Neutrophil (primary cell): ENCODE measurements at regions not wholly inside any gene's neighbourhood (a gene's known extent, or its start where the extent isn't known, plus 50 kb on each side); places are given as distances from the start of the nearest gene placed in this dataset.

Source experiments
- H3K27ac ChIP-seq: fragments of 200-600 bp; sonication (generic); 2 replicates; pipeline ENCODE4 v1.5.1; 2016; ENCODE audit warnings: mild to moderate bottlenecking, moderate library complexity
- H3K27me3 ChIP-seq: fragments of 200-600 bp; sonication (generic); 2 replicates; pipeline ENCODE4 v1.6.0; 2016; ENCODE audit warnings: mild to moderate bottlenecking
- H3K36me3 ChIP-seq: fragments of 200-600 bp; sonication (generic); 2 replicates; pipeline ENCODE4 v1.5.1; 2017
- H3K4me1 ChIP-seq, 2 experiments: fragments of 200-600 bp in 1 of 2; sonication (generic) in 1 of 2; 1 replicate in 1 of 2; 2 replicates in 1 of 2; pipeline versions ENCODE4 v1.5.1 to v1.6.1; 2013 to 2016; ENCODE audit warnings: low read depth in 1 of 2, low read length in 1 of 2, mild to moderate bottlenecking in 1 of 2, moderate library complexity in 1 of 2; ENCODE audit not compliant: control insufficient read depth in 1 of 2, insufficient read depth in 1 of 2
- H3K4me3 ChIP-seq, 2 experiments: fragments of 200-600 bp in 1 of 2; sonication (generic) in 1 of 2; 1 replicate in 1 of 2; 2 replicates in 1 of 2; pipeline ENCODE4 v1.5.1; 2013 to 2016; ENCODE audit warnings: low read depth in 1 of 2, low read length in 1 of 2, mild to moderate bottlenecking in 1 of 2, moderate library complexity in 1 of 2
- H3K9me3 ChIP-seq: fragments of 200-600 bp; sonication (generic); 2 replicates; pipeline ENCODE4 v1.5.1; 2016
- CTCF ChIP-seq: fragments of 200-600 bp; sonication (generic); IDR thresholded peaks from 2 replicates; pipeline ENCODE4 v1.5.1; 2016; ENCODE audit warnings: antibody characterized with exemption

DNA sequence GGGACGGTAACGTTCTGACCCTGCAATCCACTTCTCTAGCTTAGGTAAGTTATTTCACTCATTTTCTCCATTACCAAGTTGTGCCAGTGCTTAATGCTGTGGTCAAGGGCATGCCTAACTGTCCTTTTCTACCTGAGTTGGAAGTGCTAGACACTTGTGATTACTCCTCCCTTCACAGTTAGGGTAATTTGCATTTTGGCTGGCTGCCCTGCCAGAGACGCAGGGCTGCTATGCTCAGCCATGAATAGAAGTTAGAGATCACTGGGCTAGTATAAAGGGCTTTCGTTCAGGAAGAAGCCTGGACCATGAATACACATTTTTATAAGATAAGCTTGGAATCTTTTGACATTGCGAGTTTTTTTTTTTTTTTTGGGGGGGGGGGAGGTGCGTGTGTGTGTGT lies 633.2 kb upstream of the NEGR1 start:
- no peak for TF ChIP-seq CTCF
- no peaks in the 10 kb centered on the region for H3K4me1 ChIP-seq
- no peak overlapping the region for H3K27ac ChIP-seq
- no peak overlapping the region for H3K4me3 ChIP-seq
- no peaks in the 10 kb centered on the region for H3K27me3 ChIP-seq
- H3K36me3 ChIP-seq = no peaks in the 10 kb centered on the region
- no peaks in the 10 kb centered on the region for H3K9me3 ChIP-seq

DNA sequence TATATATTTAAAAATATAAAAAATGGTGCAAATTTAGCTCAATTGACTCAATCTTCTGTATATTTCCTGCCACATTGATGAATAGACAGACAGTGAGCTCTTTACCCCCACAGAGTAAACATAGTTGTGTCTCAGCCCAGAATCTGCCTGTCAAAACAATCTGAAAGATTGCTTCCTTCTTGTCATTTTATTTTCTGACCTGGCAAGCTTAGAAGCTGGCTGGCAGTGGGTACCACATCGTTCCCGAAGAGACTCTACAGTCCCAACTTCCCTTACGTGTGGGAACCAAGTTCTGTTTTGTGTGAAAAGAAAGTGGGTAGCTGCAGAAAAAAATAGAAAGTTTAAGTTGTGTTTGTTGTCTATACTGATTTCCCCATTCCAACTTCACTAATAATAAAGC lies 629.3 kb upstream of the NEGR1 start:
- no peak overlapping the region for H3K27ac ChIP-seq
- no peaks in the 10 kb centered on the region for H3K4me1 ChIP-seq
- no peak for TF ChIP-seq CTCF

GRCh38 chr1:72896256-72896655 lies 613.9 kb upstream of the NEGR1 start:
- Histone ChIP-seq H3K4me3 (no peak overlapping the region), H3K27me3 (no peaks in the 10 kb centered on the region), H3K9me3 (peaks cover 3% of the 10 kb centered on the region), H3K4me1 (no peaks in the 10 kb centered on the region), H3K36me3 (no peaks in the 10 kb centered on the region), H3K27ac (no peak overlapping the region)
- TF ChIP-seq CTCF = no peak

More for the DNA sequence above, 629.3 kb upstream of the NEGR1 start:
- no peaks in the 10 kb centered on the region for H3K9me3 ChIP-seq
- no peaks in the 10 kb centered on the region for H3K27me3 ChIP-seq
- no peak overlapping the region for H3K4me3 ChIP-seq
- H3K36me3 ChIP-seq = no peaks in the 10 kb centered on the region

DNA sequence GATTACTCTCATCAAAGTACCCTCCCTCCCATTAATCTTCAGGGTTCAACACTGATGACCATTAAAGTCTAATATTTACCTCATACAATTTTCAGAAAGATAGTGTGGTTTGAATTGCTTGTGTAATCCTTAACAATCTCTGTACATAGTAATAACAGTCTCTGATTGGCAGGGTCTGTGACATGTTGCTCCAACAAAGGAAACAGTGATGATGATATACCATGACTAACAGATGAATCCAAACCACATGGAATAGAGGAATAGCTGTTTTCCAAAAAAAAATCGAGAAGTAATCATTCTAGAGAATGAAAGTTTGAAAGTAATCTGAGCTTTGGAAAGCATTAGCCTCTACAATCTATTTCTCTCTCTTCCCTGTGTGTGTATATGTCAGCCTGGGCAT lies 610.1 kb upstream of the NEGR1 start:
- no peak for TF ChIP-seq CTCF
- Histone ChIP-seq H3K9me3 (peaks cover 3% of the 10 kb centered on the region), H3K27ac (no peak overlapping the region), H3K27me3 (no peaks in the 10 kb centered on the region), H3K4me1 (no peaks in the 10 kb centered on the region), H3K4me3 (no peak overlapping the region), H3K36me3 (no peaks in the 10 kb centered on the region)

- H3K27me3 ChIP-seq = no peaks in the 10 kb centered on the region
- no peak overlapping the region for H3K4me3 ChIP-seq
- no peak overlapping the region for H3K27ac ChIP-seq
- H3K36me3 ChIP-seq = no peaks in the 10 kb centered on the region
- no peaks in the 10 kb centered on the region for H3K4me1 ChIP-seq
- no peak for TF ChIP-seq CTCF
- H3K9me3 ChIP-seq = peaks cover 3% of the 10 kb centered on the region
Observed at GRCh38 chr1:72891976-72892375, 609.6 kb upstream of the NEGR1 start.

DNA sequence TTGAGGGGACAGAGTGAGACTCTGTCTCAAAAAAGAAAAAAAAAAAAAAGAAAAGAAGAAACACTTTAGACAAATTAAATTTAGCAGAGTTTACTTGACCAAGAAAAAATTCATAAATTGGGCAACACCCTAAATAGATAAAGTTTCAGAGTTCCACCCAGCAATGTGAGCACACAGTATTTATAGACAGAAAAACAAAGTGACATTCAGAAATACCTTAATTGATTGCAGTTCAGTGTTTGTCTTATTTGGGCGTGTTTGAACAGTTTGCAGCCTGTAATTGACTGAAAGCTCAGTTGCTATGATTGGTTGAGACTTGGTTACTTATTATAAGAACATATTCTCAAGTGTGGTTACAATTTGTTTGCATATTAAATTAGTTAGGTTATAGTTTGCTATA lies 603.5 kb upstream of the NEGR1 start:
- TF ChIP-seq CTCF = no peak
- H3K4me1 ChIP-seq = no peaks in the 10 kb centered on the region
- no peak overlapping the region for H3K27ac ChIP-seq
- no peaks in the 10 kb centered on the region for H3K27me3 ChIP-seq
- no peaks in the 10 kb centered on the region for H3K9me3 ChIP-seq
- no peak overlapping the region for H3K4me3 ChIP-seq
- H3K36me3 ChIP-seq = no peaks in the 10 kb centered on the region
